Ishikawa (cell line): ENCODE measurements at regions not wholly inside any gene's neighbourhood (a gene's known extent, or its start where the extent isn't known, plus 50 kb on each side); places are given as distances from the start of the nearest gene placed in this dataset.

Source experiments
- CREB1 ChIP-seq: IDR thresholded peaks from 2 replicates; pipeline ENCODE4 v1.6.1; 2012; ENCODE audit warnings: low read depth
- EP300 ChIP-seq: IDR thresholded peaks from 2 replicates; pipeline ENCODE4 v1.6.1; 2012; ENCODE audit warnings: borderline replicate concordance
- FOXM1 ChIP-seq: IDR thresholded peaks from 2 replicates; pipeline ENCODE4 v1.6.1; 2012; ENCODE audit warnings: low read depth, borderline replicate concordance
- MAX ChIP-seq: IDR thresholded peaks from 2 replicates; pipeline ENCODE4 v1.6.1; 2012
- NFIC ChIP-seq: IDR thresholded peaks from 2 replicates; pipeline ENCODE4 v1.6.1; 2012
- RAD21 ChIP-seq: IDR thresholded peaks from 2 replicates; pipeline ENCODE4 v1.6.1; 2012; ENCODE audit warnings: low read depth
- TAF1 ChIP-seq: IDR thresholded peaks from 2 replicates; pipeline ENCODE4 v1.6.1; 2012; ENCODE audit warnings: low read depth, mild to moderate bottlenecking
- TCF12 ChIP-seq: IDR thresholded peaks from 2 replicates; pipeline ENCODE4 v1.6.1; 2012; ENCODE audit warnings: low read depth
- TEAD4 ChIP-seq: IDR thresholded peaks from 2 replicates; pipeline ENCODE4 v1.6.1; 2012
- YY1 ChIP-seq: IDR thresholded peaks from 2 replicates; pipeline ENCODE4 v1.6.1; 2012; ENCODE audit warnings: low read depth
- TF ChIP-seq, protein P1 (sequence below): IDR thresholded peaks from 2 replicates; pipeline ENCODE4 v1.6.1; 2012; ENCODE audit warnings: low read depth, mild to moderate bottlenecking

DNA sequence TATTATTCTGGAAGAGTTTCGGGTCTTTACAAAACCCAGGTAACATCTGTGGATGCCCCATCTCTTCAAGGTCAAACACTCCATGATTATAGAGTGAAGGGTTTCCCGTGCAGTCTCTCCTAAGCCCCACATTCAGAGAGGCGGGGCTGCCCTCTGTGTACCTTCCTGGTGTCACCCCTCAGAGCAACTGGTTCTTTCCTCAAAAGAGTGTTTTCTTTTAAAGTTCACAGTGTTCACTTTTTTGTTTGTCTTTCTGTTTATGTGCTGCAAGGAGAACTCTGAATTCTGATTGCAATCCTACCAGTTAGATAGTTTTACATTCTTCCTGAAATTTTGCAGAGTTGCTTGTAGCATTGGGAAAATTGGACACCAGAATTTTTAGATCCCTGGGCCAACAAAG, 190.2 kb downstream of the ADAMTS15 start:
- TF ChIP-seq TAF1 = no peak
- TF ChIP-seq FOXM1 = no peak
- TF ChIP-seq, protein P1, sequence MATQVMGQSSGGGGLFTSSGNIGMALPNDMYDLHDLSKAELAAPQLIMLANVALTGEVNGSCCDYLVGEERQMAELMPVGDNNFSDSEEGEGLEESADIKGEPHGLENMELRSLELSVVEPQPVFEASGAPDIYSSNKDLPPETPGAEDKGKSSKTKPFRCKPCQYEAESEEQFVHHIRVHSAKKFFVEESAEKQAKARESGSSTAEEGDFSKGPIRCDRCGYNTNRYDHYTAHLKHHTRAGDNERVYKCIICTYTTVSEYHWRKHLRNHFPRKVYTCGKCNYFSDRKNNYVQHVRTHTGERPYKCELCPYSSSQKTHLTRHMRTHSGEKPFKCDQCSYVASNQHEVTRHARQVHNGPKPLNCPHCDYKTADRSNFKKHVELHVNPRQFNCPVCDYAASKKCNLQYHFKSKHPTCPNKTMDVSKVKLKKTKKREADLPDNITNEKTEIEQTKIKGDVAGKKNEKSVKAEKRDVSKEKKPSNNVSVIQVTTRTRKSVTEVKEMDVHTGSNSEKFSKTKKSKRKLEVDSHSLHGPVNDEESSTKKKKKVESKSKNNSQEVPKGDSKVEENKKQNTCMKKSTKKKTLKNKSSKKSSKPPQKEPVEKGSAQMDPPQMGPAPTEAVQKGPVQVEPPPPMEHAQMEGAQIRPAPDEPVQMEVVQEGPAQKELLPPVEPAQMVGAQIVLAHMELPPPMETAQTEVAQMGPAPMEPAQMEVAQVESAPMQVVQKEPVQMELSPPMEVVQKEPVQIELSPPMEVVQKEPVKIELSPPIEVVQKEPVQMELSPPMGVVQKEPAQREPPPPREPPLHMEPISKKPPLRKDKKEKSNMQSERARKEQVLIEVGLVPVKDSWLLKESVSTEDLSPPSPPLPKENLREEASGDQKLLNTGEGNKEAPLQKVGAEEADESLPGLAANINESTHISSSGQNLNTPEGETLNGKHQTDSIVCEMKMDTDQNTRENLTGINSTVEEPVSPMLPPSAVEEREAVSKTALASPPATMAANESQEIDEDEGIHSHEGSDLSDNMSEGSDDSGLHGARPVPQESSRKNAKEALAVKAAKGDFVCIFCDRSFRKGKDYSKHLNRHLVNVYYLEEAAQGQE = no peak
- TF ChIP-seq MAX = no peak
- no peak for TF ChIP-seq CREB1
- TF ChIP-seq EP300 = no peak
- TF ChIP-seq NFIC = no peak
- TF ChIP-seq RAD21 = no peak
- TF ChIP-seq YY1 = no peak
- no peak for TF ChIP-seq TEAD4
- TF ChIP-seq TCF12 = no peak
